ENCODE measurements at regions not wholly inside any gene's neighbourhood (a gene's known extent, or its start where the extent isn't known, plus 50 kb on each side); places are given as distances from the start of the nearest gene placed in this dataset.

DNA sequence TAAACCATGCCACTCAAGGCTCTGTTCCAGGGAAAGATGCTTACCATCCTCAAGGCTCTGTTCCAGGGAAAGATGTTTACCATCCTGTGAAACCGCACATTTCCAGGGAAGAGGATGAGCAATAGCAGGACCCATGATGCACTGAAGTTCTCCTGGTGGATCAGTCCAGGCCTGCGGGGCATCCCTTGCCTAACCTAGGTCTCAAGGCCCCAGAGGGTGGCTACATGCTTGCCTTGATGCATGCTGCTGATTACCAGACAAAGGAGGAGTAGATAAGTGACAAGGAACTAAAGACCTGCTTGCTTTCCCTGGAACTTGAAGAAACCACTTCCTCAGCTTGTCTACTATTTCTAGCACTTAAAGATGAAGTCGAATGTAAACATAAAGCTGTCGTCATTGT, 111.0 kb upstream of the LINC00305 start:
- TF ChIP-seq POLR2AphosphoS5 (IDR thresholded peaks at IDR 0.05) (no peak), POLR2A (IDR thresholded peaks at IDR 0.05) (no peak)
